Suppressor macrophage treated with lipopolysaccharide for 1 hour (primary cell): ENCODE measurements at regions not wholly inside any gene's neighbourhood (a gene's known extent, or its start where the extent isn't known, plus 50 kb on each side); places are given as distances from the start of the nearest gene placed in this dataset.

Experiments used
- DNase-seq, 3 donors: peaks; one replicate each; pipeline ENCODE4 v3.0.0-alpha.2; 2020 to 2022

DNA sequence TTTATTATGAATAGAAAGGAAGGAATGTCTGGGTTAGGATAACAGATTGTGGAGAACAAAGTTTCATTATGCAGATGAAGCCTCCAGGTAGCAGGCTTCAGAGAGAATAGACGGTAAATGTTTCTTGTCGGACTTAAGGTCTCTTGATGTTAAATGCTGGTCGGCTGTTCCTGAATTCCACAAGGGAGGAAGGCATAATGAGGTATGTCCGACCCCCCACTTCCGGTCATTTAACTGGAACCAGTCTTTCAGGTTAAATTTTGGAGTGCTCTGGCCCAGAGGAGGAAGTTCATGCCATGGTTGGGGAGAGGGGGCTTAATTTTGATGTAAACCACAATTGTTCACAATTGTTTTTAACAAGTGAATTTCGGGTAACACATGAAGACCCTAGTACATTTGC, 158.1 kb upstream of the VCX3A start:
- DNase-seq, result no peak

- no peak for DNase-seq
These were observed 150.6 kb upstream of the VCX3A start for GRCh38 chrX:6685489-6685888.

DNA sequence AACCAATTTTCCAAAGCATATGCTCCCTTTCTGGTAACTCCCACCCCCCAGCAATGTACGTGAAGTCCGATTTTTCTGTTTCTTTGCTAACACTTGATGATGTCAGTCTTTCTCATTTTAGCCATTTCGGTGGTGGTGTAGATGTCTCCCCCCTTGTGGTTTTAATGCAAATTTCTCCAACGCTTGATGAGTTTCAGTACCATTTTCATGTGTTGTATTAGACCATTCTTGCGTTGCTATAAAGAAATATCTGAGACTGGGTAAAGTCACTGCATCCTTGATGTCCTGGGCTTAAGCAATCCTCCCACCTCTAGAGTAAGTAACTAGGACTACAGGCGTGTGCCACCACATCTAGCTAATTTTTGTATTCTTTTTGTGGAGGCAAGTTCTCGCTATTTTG, 148.4 kb upstream of the VCX3A start:
- no peak for DNase-seq

DNA sequence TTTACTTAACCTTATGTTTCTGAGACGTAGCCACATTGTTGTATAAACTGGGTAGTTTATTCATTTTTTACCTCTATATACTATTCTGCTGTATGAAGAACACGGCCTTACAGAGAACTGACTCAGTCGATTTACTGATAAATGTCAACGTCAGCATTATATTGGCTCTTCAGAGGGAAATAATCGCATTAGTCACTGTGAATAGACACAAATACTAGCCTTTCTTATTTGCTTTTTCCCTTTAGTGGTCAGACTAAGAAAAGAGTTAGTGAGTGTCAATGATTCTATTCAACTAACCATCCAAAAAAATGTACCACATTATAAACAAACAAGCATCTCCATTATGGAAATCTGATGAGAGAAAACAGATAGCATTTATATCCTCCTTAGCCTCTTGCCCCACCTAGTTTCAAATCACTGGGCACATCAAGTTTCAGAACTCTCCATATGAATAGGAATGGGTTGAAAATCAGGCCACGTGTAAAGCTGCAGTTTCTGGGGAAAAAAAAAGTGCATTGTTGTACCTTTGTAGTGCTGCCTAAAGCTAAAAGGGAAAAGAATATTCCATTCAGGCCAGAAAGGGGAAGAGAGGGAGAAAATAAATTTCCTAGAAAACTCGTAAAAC, 146.7 kb upstream of the VCX3A start:
- no peak for DNase-seq

DNA sequence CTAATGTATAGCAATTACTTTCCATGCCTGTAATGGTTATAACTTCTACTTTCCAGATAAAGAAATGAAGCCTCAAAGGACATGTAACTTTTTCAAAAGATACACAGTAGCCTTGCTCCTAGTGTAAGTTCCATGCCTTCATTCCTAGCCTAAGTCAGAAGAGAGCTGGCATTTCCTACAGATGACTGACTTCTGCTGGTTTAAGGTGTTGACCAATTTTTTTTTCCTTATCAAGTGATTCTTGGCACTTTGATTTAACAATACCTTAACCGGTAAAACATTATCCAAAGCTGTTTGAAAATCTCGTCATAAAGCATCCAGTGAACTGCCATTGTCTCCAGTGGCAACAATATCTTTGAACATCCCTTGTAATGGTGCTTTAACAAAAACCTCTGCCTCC, 145.1 kb upstream of the VCX3A start:
- no peak for DNase-seq

- DNase-seq, result no peak
These were observed 144.6 kb upstream of the VCX3A start for GRCh38 chrX:6679550-6679949.

GRCh38 chrX:6678313-6678712, 143.4 kb upstream of the VCX3A start:
- DNase-seq, result no peak

DNA sequence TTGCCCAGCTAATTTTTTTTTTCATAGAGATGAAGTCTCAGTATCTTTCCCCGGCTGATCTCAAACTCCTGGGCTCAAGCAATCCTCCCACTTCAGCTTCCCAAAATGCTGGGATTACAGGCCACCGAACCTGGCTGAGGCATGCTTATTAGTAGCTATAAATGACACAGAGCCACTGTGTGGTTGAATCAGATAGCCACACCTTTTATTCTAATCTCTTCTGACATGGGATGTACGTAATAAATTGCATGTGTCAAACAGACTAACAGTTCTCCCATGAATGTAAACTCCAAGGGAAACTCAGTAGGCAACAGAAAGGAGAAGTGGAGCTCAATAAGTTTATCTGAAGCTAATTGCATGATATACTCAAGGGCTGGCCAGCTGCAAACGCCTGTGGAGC, 139.8 kb upstream of the VCX3A start:
- no peak for DNase-seq

DNA sequence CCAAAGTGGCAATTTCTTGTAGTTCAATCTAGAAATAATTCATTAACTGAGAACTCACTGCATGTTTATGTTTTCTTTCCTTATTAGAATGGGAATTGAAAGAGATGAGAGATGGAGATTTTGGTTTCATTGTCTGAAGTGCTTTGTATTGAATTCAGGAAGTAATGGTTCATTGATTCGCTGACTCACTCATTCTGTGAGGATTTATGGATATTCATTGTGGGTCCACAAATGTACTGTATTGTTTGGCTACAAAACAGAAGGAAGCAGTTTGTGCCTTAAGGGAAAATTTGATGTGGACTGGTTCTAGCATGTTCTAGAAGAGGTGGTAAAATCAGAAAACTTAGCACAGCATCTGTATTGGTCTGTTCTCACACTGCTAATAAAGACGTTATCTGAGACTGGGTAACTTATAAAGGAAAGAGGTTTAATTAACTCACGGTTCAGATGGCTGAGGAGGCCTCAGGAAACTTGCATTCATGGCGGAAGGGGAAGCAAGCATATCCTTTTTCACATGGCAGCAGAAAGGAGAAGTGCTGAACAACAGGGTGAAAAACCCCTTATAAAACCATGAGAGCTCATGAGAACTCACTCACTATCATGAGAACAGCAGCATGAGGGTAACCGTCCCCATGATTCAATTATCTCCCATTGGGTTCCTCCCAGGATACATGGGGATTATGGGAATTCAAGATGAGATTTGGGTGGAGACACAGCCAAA, 132.3 kb upstream of the VCX3A start:
- DNase-seq, result no peak

DNA sequence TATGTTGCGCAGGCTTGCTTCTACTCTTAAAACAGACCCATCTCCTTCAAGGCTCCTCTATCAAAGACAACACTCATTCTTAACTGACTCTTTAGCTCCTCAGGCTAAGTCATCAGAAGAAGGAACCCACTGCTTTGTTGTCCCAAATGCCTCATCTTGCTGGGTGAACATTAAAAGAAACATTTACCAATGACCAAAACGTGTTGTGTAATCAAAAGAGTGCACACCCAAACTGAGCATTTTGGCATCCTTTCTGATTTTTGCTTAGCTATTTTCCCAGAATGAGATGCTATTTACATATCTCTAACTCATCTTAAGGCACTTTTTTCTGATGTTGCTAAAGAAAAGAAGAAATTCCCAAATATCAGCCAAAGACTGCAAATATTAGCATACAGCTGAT, 131.7 kb upstream of the VCX3A start:
- no peak for DNase-seq

DNA sequence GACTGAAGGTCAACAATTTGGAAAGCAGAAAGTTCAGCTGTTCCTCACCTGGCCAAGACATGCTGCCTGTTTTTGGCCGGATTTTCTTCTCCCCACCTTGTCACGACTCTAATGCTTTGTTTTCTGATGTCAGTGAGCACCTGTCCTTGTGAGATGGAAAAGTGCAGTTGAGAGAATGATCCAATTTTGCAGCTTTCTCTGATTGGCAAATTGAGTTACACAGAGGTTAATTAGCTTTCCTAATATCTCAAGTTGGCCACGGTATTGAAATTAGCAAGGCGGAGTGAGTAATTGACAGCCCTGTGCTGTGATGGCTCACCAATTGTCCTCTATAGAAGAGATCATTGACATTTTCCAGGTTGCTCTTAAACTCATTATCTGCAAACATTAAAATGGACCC, 126.8 kb upstream of the VCX3A start:
- no peak for DNase-seq

DNA sequence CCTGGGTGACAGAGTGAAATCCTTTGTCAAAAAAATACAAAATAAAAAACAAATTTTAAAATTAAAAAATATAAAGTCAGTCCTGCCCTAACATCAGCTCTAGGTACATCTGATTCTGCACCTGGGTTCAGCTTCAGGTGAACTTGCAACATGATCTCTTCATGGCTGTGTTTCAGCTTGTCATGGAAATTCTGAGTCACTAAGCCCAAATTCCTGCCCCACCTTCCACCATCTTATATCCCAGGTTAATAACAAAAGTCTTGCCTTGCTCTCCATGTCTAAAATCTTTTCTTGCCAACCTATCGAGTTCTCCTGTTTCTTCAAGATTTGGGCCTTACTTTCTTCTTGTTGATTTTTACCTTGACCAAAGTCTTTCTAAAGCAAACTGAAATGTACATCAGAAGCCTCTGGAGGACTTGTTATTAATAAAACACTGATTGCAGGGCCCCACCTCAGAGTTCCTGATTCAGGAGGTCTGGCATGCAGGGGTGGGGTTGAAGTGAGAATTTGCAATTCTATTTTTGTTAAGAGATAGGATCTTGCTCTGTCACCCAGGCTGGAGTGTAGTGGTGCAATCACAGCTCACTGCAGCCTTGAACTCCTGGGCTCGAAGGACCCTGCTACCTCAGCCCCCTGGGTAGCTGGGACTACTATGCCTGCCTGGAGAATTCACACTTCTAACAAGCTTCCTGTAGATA, 125.8 kb upstream of the VCX3A start:
- no peak for DNase-seq

- DNase-seq, result no peak
These were observed 110.3 kb upstream of the VCX3A start for GRCh38 chrX:6645216-6645615.

DNA sequence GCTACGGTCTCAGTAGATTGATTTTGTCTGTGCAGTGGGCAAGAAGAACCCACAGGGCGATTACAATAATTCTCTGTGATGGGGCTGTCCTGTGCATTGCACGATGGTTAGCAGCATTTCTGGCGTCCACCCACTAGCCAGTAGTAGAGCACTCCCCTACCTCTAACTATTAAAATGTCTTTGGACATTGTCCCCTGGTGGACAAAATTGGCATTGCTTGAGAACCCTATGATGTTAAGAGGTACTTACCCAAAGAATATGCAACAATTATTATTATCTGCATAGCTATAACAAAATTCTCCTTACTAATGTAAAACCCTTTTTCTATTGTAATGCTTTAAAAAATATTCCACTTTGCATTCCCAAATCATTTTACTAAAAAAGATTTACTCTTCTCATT, 109.5 kb upstream of the VCX3A start:
- no peak for DNase-seq

DNA sequence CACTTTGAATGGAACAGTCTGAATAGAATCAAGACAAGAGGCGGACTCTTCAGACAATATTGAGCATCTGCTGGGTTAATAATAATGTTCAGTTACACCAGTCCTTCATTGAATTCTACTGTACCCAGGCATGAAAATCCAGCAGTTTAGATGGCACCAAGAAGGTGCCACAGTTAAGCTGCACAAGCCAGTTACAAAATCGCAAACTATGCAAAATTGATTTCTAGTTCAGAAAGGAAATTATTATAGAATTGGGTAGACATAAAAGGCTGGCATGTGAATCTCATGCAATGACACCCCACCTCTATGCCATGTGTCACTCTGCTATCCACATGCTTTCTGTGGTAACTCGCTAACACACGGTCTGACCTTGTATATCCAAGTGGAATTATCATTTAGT, 105.8 kb upstream of the VCX3A start:
- no peak for DNase-seq

DNA sequence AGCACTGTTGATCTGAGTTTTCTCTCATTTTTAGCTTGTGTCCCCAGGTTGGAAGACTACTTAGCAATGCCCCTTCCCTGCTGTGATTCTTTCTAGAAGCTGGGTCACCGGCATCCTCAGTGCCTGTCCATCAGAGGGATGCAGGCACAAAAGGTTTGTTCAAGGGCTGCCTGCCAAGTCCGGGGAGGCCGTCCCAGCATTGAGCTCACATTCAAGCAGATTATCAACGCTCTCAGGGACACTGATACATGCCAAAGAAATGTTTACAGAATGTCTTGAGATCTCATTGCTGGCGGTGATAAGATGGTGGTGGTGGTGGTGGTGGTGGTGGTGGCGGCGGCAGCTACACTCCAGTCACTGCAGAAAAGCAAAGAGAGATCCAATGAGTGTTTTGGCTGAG, 79.6 kb upstream of the VCX3A start:
- no peak for DNase-seq

DNA sequence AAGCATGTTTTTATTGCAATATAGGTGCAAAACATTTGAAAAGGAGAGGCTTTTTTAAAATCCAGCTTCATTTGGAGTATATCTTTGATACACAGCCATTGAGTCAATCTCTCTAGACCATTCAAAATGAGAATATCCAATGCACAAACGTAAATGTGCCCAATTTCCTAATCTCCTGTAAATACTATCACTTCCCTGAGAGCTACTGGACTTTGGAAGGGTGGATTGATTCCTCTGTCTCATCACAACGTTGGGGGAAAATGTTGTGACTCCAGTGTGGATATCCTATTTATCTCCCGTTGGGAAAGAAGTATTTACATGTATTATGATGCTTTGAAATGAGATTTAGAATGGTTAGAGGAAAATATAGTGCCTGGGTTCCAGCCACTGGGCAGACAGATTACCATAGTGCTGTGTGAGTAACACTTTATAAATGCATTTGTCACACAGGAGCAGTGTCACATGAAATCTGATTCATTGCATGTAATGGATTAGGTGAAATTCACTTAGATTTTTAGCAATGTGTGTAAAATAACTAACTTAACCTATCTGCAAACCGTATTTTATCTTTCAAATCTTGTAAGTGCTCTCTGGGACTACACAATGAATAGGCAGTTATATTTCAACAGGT, 64.4 kb upstream of the VCX3A start:
- DNase-seq, result no peak
